Smooth muscle cell (in vitro differentiated cells): ENCODE measurements at regions not wholly inside any gene's neighbourhood (a gene's known extent, or its start where the extent isn't known, plus 50 kb on each side); places are given as distances from the start of the nearest gene placed in this dataset.
A peak's percentile ranks its signal among the peaks of the same experiment; 100 is the strongest.

ENCODE experiments used
- DNase-seq: peaks from one replicate; lab custom pipeline; 2025; ENCODE audit not compliant: unreplicated experiment; lab: John Stamatoyannopoulos, UW
- H2AFZ ChIP-seq: fragments of 200-600 bp; sonication (generic); 2 replicates; pipeline ENCODE4 v1.6.0; 2016; ENCODE audit warnings: antibody characterized with exemption, low read depth, mild to moderate bottlenecking
- H3F3A ChIP-seq: fragments of 200-600 bp; sonication (generic); 2 replicates; pipeline ENCODE4 v1.6.0; 2017; ENCODE audit warnings: antibody characterized with exemption, low read depth
- H3K27ac ChIP-seq: fragments of 200-600 bp; sonication (generic); 2 replicates; pipeline ENCODE4 v1.5.1; 2016; ENCODE audit warnings: low read depth, mild to moderate bottlenecking
- H3K27me3 ChIP-seq: fragments of 200-600 bp; sonication (generic); 2 replicates; pipeline ENCODE4 v1.6.1; 2016; ENCODE audit warnings: low read depth, mild to moderate bottlenecking
- H3K36me3 ChIP-seq: fragments of 200-600 bp; sonication (generic); 2 replicates; pipeline ENCODE4 v1.5.1; 2016; ENCODE audit warnings: low read depth
- H3K4me1 ChIP-seq: fragments of 200-600 bp; sonication (generic); 2 replicates; pipeline ENCODE4 v1.5.1; 2016; ENCODE audit warnings: low read depth
- H3K4me2 ChIP-seq: fragments of 200-600 bp; sonication (generic); 2 replicates; pipeline ENCODE4 v1.6.0; 2016; ENCODE audit warnings: mild to moderate bottlenecking
- H3K4me3 ChIP-seq: fragments of 200-600 bp; sonication (generic); 2 replicates; pipeline ENCODE4 v1.5.1; 2016; ENCODE audit warnings: mild to moderate bottlenecking
- H3K79me2 ChIP-seq: fragments of 200-600 bp; sonication (generic); 2 replicates; pipeline ENCODE4 v1.6.0; 2016; ENCODE audit warnings: low read depth, mild to moderate bottlenecking
- H3K9ac ChIP-seq: fragments of 200-600 bp; sonication (generic); 2 replicates; pipeline ENCODE4 v1.6.0; 2016; ENCODE audit warnings: low read depth
- H3K9me3 ChIP-seq: fragments of 200-600 bp; sonication (generic); replicated peaks from 2 replicates; pipeline ENCODE4 v1.5.1; 2016; ENCODE audit warnings: low read depth
- H4K20me1 ChIP-seq: fragments of 200-600 bp; sonication (generic); 2 replicates; pipeline ENCODE4 v1.6.0; 2016; ENCODE audit warnings: low read depth
- WGBS: methylation state at CpG from one replicate; pipeline ENCODE4 v1.1.7; 2016; ENCODE audit warnings: low lambda C conversion rate; 5-methylcytosine and 5-hydroxymethylcytosine counted together
- TF ChIP-seq, protein P1 (sequence below): fragments of 200-600 bp; sonication (generic); IDR thresholded peaks from 2 replicates; pipeline ENCODE4 v1.5.1; 2017; ENCODE audit warnings: borderline replicate concordance, mild to moderate bottlenecking, antibody characterized with exemption; ENCODE audit not compliant: insufficient read depth, poor library complexity, severe bottlenecking

DNA sequence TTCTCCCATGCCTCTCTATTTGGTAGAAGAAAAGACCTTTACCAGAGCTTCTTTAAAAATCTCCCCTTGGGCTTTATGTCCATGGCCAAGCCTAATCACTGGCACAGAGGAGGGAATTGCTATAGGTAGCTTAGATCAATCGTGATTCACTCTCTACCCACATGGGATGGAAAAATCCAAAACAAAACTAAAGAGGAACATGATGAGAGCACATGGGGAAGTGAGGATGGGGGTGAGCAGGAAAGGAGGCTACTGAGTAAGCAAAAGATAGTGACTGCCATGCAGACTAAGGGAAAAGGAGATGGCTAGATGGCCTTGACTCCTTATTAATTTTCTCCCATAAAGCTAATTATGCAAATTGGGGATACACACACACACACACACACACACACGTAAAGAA lies 201.2 kb downstream of the HS3ST3A1 start:
- Histone ChIP-seq H3K36me3 (no peaks in the 10 kb centered on the region), H2AFZ (no peak overlapping the region), H4K20me1 (no peaks in the 10 kb centered on the region), H3K4me3 (no peak overlapping the region), H3K4me2 (no peak overlapping the region), H3K27ac (no peak overlapping the region), H3K9me3 (no peaks in the 10 kb centered on the region), H3K4me1 (peaks cover 6% of the 10 kb centered on the region), H3K27me3 (no peaks in the 10 kb centered on the region), H3F3A (peaks cover 3% of the 10 kb centered on the region), H3K79me2 (no peaks in the 10 kb centered on the region), H3K9ac (no peak overlapping the region)
- TF ChIP-seq, protein P1, sequence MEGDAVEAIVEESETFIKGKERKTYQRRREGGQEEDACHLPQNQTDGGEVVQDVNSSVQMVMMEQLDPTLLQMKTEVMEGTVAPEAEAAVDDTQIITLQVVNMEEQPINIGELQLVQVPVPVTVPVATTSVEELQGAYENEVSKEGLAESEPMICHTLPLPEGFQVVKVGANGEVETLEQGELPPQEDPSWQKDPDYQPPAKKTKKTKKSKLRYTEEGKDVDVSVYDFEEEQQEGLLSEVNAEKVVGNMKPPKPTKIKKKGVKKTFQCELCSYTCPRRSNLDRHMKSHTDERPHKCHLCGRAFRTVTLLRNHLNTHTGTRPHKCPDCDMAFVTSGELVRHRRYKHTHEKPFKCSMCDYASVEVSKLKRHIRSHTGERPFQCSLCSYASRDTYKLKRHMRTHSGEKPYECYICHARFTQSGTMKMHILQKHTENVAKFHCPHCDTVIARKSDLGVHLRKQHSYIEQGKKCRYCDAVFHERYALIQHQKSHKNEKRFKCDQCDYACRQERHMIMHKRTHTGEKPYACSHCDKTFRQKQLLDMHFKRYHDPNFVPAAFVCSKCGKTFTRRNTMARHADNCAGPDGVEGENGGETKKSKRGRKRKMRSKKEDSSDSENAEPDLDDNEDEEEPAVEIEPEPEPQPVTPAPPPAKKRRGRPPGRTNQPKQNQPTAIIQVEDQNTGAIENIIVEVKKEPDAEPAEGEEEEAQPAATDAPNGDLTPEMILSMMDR, result no peak
- 90% methylated on average over 2 of the region's 2 CpGs for WGBS
- DNase-seq, result no peak

DNA sequence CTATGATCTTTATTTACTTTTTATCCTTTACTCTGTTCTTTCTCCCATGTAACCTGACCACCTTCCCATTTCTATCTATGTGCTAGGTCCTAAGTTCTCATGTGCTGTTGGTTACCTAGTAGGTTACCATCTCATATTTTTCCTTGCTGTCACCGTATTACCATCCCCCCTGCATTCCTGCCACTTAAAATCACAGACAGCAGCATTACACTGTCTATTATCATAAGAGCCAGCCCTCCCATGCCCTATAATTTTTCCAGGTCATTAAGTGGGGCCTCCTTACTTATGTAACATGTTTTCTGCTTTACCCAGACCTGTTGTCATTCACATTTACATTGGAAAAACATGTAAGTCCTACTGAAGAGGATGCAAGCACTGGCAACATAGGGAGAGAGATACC lies 202.9 kb downstream of the HS3ST3A1 start:
- H3K9me3 ChIP-seq, result no peaks in the 10 kb centered on the region
- no peaks in the 10 kb centered on the region for H3K79me2 ChIP-seq
- H3F3A ChIP-seq, result peaks cover 6% of the 10 kb centered on the region
- H3K4me3 ChIP-seq, result no peak overlapping the region
- H2AFZ ChIP-seq, result no peak overlapping the region
- no peaks in the 10 kb centered on the region for H3K27me3 ChIP-seq
- DNase-seq, result no peak
- H3K4me2 ChIP-seq, result no peak overlapping the region
- no peak overlapping the region for H3K27ac ChIP-seq
- H3K9ac ChIP-seq, result no peak overlapping the region
- 74% methylated on average over 1 of the region's 1 CpG for WGBS
- no peaks in the 10 kb centered on the region for H4K20me1 ChIP-seq
- H3K36me3 ChIP-seq, result no peaks in the 10 kb centered on the region
- H3K4me1 ChIP-seq, result peaks cover 12% of the 10 kb centered on the region
- TF ChIP-seq, protein P1, result no peak

GRCh38 chr17:13398091-13398490 lies 203.6 kb downstream of the HS3ST3A1 start:
- no peak for DNase-seq
- TF ChIP-seq, protein P1, result no peak
- Histone ChIP-seq H3K79me2 (no peaks in the 10 kb centered on the region), H3K9me3 (no peaks in the 10 kb centered on the region), H4K20me1 (no peaks in the 10 kb centered on the region), H3K9ac (no peak overlapping the region), H3K4me1 (peaks cover 12% of the 10 kb centered on the region), H3F3A (peaks cover 6% of the 10 kb centered on the region), H3K36me3 (no peaks in the 10 kb centered on the region), H3K4me2 (no peak overlapping the region), H3K27me3 (no peaks in the 10 kb centered on the region), H3K27ac (no peak overlapping the region), H2AFZ (no peak overlapping the region), H3K4me3 (no peak overlapping the region)
- WGBS, result 91% methylated on average over 1 of the region's 1 CpG

DNA sequence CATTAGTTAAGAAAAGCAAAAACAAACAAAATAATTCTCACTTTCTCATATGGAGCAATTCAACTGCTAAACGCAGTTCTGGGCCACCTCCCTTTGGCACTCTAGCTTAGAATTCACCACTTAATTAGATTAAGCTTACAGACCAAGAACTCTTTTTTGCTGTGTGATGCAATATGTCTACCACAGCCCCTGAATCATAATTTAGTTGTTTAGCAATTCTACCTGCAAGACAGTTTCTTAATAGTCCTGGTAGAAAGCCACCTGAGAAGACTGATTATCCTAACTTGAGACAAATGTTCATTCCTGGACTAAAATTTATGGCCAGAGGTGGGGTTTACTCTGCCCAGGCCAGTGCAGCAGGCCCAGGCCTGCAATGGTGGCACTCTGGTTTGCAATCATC lies 205.9 kb downstream of the HS3ST3A1 start:
- Histone ChIP-seq H3K27ac (peak overlapping the region; percentile 78), H3K79me2 (no peaks in the 10 kb centered on the region), H3F3A (peaks cover 6% of the 10 kb centered on the region), H3K27me3 (no peaks in the 10 kb centered on the region), H3K4me3 (no peak overlapping the region), H3K36me3 (no peaks in the 10 kb centered on the region), H3K4me2 (peak overlapping the region; percentile 27), H2AFZ (peak overlapping the region; percentile 44), H3K4me1 (peaks cover 12% of the 10 kb centered on the region), H4K20me1 (no peaks in the 10 kb centered on the region), H3K9me3 (no peaks in the 10 kb centered on the region), H3K9ac (no peak overlapping the region)
- 58% methylated on average over 1 of the region's 1 CpG for WGBS
- TF ChIP-seq, protein P1, result no peak
- DNase-seq, result no peak
